ENCODE measurements at regions not wholly inside any gene's neighbourhood (a gene's known extent, or its start where the extent isn't known, plus 50 kb on each side); places are given as distances from the start of the nearest gene placed in this dataset.

GRCh38 chr22:27335102-27335660, 466.4 kb downstream of the MN1 start:
- DNase-seq (ENCODE audit: insufficient read length, low spot score) (no peak), FAIRE-seq (no peak)
- TF ChIP-seq POLR2A (IDR thresholded peaks at IDR 0.05; ENCODE audit: low read depth, low read length) = no peak

- no peak for DNase-seq (ENCODE audit: insufficient read length, low spot score)
- TF ChIP-seq POLR2A (IDR thresholded peaks at IDR 0.05; ENCODE audit: low read depth, low read length) = no peak
These were observed 465.1 kb downstream of the MN1 start for GRCh38 chr22:27336151-27337090.

GRCh38 chr22:27337676-27338075, 463.9 kb downstream of the MN1 start:
- TF ChIP-seq POLR2A (IDR thresholded peaks at IDR 0.05; ENCODE audit: low read depth, low read length) = no peak
- DNase-seq (ENCODE audit: insufficient read length, low spot score) (no peak), FAIRE-seq (no peak)

More at GRCh38 chr22:27336151-27337090, 465.1 kb downstream of the MN1 start:
- no peak for FAIRE-seq

GRCh38 chr22:27340047-27340446, 461.5 kb downstream of the MN1 start:
- FAIRE-seq (no peak), DNase-seq (ENCODE audit: insufficient read length, low spot score) (no peak)
- TF ChIP-seq POLR2A (IDR thresholded peaks at IDR 0.05; ENCODE audit: low read depth, low read length) = no peak

- TF ChIP-seq POLR2A (IDR thresholded peaks at IDR 0.05; ENCODE audit: low read depth, low read length) = no peak
- FAIRE-seq = no peak
These were observed 457.0 kb downstream of the MN1 start for GRCh38 chr22:27344546-27344945.

GRCh38 chr22:27345691-27346090, 455.9 kb downstream of the MN1 start:
- DNase-seq (ENCODE audit: insufficient read length, low spot score) = no peak
- TF ChIP-seq POLR2A (IDR thresholded peaks at IDR 0.05; ENCODE audit: low read depth, low read length) = no peak
- FAIRE-seq = no peak

More at GRCh38 chr22:27344546-27344945, 457.0 kb downstream of the MN1 start:
- DNase-seq (ENCODE audit: insufficient read length, low spot score) = no peak

- no peak for TF ChIP-seq POLR2A (IDR thresholded peaks at IDR 0.05; ENCODE audit: low read depth, low read length)
- FAIRE-seq = no peak
- no peak for DNase-seq (ENCODE audit: insufficient read length, low spot score)
These were observed 453.6 kb downstream of the MN1 start for GRCh38 chr22:27347951-27348350.

GRCh38 chr22:27348634-27349033, 452.9 kb downstream of the MN1 start:
- TF ChIP-seq POLR2A (IDR thresholded peaks at IDR 0.05; ENCODE audit: low read depth, low read length) = no peak
- FAIRE-seq = no peak
- no peak for DNase-seq (ENCODE audit: insufficient read length, low spot score)

GRCh38 chr22:27349456-27349855, 452.1 kb downstream of the MN1 start:
- no peak for FAIRE-seq
- no peak for TF ChIP-seq POLR2A (IDR thresholded peaks at IDR 0.05; ENCODE audit: low read depth, low read length)
- no peak for DNase-seq (ENCODE audit: insufficient read length, low spot score)

- DNase-seq (ENCODE audit: insufficient read length, low spot score) (no peak), FAIRE-seq (no peak)
- no peak for TF ChIP-seq POLR2A (IDR thresholded peaks at IDR 0.05; ENCODE audit: low read depth, low read length)
These were observed 451.2 kb downstream of the MN1 start for GRCh38 chr22:27350306-27350705.

GRCh38 chr22:27352426-27352825, 449.1 kb downstream of the MN1 start:
- no peak for DNase-seq (ENCODE audit: insufficient read length, low spot score)
- TF ChIP-seq POLR2A (IDR thresholded peaks at IDR 0.05; ENCODE audit: low read depth, low read length) = no peak

GRCh38 chr22:27358096-27358870, 443.3 kb downstream of the MN1 start:
- FAIRE-seq (no peak), DNase-seq (ENCODE audit: insufficient read length, low spot score) (no peak)
- TF ChIP-seq POLR2A (IDR thresholded peaks at IDR 0.05; ENCODE audit: low read depth, low read length) = no peak

More at GRCh38 chr22:27352426-27352825, 449.1 kb downstream of the MN1 start:
- no peak for FAIRE-seq

- no peak for TF ChIP-seq POLR2A (IDR thresholded peaks at IDR 0.05; ENCODE audit: low read depth, low read length)
- DNase-seq (ENCODE audit: insufficient read length, low spot score) (no peak), FAIRE-seq (no peak)
These were observed 431.3 kb downstream of the MN1 start for GRCh38 chr22:27370269-27370668.

- DNase-seq (ENCODE audit: insufficient read length, low spot score) (no peak), FAIRE-seq (no peak)
- TF ChIP-seq POLR2A (IDR thresholded peaks at IDR 0.05; ENCODE audit: low read depth, low read length) = no peak
These were observed 430.6 kb downstream of the MN1 start for GRCh38 chr22:27370987-27371386.
